BE2C (cell line): ENCODE measurements at regions not wholly inside any gene's neighbourhood (a gene's known extent, or its start where the extent isn't known, plus 50 kb on each side); places are given as distances from the start of the nearest gene placed in this dataset.
"Not testable (repeated sequence)": the region's sequence is repeated elsewhere in the genome, so short reads cannot be mapped to it uniquely, and the experiment has no call there.

Experiments
- DNase-seq: peaks from one replicate; pipeline ENCODE4 v3.0.0-alpha.2; 2020
- H3K27me3 ChIP-seq: fragments of 250-450 bp; sonication (Bioruptor Pico); 2 replicates; pipeline ENCODE4 v1.5.1; 2020; ENCODE audit warnings: mild to moderate bottlenecking
- H3K36me3 ChIP-seq: fragments of 250-450 bp; sonication (Bioruptor Pico); 2 replicates; pipeline ENCODE4 v1.5.1; 2020; ENCODE audit warnings: mild to moderate bottlenecking
- H3K4me1 ChIP-seq: fragments of 250-450 bp; sonication (Bioruptor Pico); 2 replicates; pipeline ENCODE4 v1.5.1; 2020
- H3K4me3 ChIP-seq: 2 replicates; pipeline ENCODE4 v1.5.1; 2011; ENCODE audit warnings: low read depth, low read length
- H3K9me3 ChIP-seq: fragments of 250-450 bp; sonication (Bioruptor Pico); 2 replicates; pipeline ENCODE4 v1.5.1; 2020
- TF ChIP-seq, protein P1 (sequence below): IDR thresholded peaks from 2 replicates; pipeline ENCODE4 v1.5.1; 2012; ENCODE audit warnings: mild to moderate bottlenecking, low read depth, low read length

DNA sequence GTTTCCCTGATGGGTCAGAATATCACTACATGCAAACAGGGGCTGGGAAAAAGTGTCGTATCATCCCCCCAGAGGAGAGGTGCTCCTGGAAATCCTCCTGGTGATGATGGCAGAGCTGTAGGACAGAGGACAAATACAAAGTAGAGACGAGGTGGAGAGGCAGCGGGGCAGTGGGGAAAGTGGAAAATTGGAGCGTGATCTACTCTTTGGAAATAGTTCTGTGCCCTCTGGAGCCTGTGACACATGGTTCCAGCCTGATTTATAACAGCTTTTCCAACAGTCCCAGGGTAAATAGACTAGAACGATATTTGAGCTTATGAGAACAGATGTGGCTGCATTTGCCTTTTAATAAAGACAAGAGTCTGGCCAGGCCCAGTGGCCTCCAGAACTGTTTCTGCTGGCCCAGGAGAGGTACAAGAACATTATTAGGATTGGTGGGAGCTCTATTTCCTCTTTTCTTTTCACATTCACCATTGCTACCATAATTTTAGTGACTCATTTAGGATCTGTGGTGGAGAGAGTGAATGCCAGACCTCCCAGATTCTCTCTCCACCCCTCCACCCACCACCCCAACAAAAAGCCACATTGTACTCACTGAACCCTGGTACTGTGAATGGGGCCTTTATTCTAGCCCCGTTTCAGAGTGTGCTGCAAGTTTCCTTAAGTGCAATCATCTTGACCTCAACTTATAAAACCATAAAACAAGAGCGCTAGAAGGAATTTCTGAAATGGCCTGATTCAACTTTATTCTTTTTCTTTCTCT, 78.3 kb downstream of the BTBD3 start:
- no peaks in the 10 kb centered on the region for H3K27me3 ChIP-seq
- TF ChIP-seq, protein P1, sequence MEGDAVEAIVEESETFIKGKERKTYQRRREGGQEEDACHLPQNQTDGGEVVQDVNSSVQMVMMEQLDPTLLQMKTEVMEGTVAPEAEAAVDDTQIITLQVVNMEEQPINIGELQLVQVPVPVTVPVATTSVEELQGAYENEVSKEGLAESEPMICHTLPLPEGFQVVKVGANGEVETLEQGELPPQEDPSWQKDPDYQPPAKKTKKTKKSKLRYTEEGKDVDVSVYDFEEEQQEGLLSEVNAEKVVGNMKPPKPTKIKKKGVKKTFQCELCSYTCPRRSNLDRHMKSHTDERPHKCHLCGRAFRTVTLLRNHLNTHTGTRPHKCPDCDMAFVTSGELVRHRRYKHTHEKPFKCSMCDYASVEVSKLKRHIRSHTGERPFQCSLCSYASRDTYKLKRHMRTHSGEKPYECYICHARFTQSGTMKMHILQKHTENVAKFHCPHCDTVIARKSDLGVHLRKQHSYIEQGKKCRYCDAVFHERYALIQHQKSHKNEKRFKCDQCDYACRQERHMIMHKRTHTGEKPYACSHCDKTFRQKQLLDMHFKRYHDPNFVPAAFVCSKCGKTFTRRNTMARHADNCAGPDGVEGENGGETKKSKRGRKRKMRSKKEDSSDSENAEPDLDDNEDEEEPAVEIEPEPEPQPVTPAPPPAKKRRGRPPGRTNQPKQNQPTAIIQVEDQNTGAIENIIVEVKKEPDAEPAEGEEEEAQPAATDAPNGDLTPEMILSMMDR: no peak
- no peak for DNase-seq

DNA sequence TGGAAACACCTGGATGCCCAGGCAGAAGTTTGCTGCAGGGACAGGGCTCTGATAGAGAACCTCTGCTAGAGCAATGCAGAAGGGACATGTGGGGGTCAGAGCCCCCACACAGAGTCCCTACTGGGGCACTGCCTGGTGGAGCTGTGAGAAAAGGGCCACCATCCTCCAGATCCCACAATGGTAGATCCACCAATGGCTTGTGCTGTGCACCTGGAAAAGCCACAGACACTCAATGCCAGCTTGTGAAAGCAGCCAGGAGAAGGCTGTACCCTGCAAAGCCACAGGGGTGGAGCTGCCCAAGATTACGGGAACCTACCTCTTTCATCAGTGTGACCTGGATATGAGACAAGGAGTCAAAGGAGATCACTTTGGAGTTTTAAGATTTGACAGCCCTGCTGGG, 87.1 kb downstream of the BTBD3 start:
- H3K4me3 ChIP-seq, H3K9me3 ChIP-seq, H3K36me3 ChIP-seq, DNase-seq, H3K4me1 ChIP-seq, H3K27me3 ChIP-seq: not testable (repeated sequence)

More for the DNA sequence above, 78.3 kb downstream of the BTBD3 start:
- Histone ChIP-seq H3K36me3 (no peaks in the 10 kb centered on the region), H3K9me3 (no peaks in the 10 kb centered on the region), H3K4me3 (no peak overlapping the region), H3K4me1 (no peaks in the 10 kb centered on the region)

DNA sequence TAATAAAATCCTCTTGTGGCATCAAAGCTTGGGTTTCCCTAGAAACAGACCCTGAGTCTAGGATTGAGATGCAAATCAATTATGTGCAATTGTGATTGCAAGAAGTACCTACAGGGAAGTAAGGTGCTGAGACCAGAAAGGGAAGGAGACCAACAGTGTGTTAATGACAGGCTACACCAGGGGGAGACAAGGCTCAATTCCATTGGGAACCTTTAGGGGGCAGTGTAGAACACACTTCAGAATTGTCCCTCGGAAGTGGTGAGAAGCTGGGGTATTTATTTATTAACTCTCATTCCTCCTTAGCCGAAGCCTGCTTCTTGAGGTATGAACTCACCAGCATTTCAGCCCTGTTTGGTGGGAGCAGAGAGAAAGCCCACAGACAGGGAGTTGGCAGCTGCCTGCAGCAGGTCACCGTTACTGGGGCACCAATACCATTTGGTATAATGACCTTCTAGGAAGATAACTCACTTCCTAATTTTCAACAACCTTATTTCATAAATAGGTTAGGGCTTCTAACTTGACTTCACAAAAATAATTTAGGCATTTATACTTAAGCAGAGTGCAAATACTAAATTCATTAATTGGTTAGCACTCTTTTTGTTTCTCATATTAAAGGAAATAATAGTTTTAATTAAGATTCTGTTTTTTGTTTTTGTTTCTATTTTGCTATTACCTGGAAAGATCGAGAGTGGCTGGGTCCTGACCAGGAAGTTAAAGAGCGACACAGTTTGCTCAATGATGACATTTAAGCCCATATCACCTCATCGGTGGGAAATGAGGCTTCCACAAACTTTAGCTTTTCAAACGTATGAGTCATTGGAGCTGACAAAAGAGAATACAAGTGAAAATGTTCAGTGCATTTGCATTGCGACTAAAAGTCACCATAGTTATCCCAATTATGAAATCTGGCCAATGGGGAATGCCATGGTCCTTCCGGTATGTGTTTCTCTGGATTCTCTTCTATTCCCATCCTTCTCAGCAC, 94.8 kb downstream of the BTBD3 start:
- DNase-seq: peak; percentile 37
- no peaks in the 10 kb centered on the region for H3K9me3 ChIP-seq
- H3K4me1 ChIP-seq: no peaks in the 10 kb centered on the region
- no peaks in the 10 kb centered on the region for H3K36me3 ChIP-seq
- no peaks in the 10 kb centered on the region for H3K27me3 ChIP-seq
- H3K4me3 ChIP-seq: no peak overlapping the region
- TF ChIP-seq, protein P1: peak; percentile 100

DNA sequence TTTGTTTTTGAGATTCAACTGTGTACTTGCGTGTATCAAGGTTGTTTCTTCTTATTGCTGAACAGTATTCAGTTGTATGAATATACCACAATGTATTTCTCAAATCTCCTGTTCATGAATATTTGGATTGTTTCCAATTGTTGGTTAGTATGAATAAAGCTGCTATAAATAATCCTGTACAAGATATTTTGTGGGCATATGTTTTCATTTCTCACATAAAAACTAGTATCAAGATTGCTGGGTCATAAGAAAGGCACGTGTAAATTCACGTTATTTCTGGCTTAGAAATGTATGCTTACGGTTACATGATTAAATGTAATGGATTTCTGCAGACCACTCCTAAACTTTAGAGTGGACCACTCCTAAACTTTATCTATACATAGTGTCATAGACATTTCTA, 96.6 kb downstream of the BTBD3 start:
- Histone ChIP-seq H3K36me3 (no peaks in the 10 kb centered on the region), H3K27me3 (no peaks in the 10 kb centered on the region), H3K9me3 (no peaks in the 10 kb centered on the region), H3K4me3 (no peak overlapping the region), H3K4me1 (no peaks in the 10 kb centered on the region)
- TF ChIP-seq, protein P1: no peak
- no peak for DNase-seq

DNA sequence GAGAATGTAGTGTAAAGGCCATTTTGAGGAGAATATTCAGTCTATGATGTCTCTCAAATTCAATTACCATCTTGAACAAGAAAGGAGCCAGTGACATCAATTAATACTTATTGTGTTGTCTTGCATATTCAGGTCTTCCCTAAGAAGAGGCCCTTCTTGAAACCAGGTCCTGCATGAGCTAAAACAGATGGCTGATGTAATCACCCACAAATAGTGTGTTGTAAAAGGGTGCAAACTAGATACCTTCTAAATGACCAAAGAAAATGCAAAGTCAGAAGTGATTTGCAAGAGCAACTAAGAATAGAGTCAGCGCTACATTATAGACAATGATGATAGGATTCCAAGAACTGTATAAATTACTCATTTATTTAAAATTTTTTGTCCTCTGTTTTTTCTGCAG, 97.0 kb downstream of the BTBD3 start:
- Histone ChIP-seq H3K36me3 (no peaks in the 10 kb centered on the region), H3K9me3 (no peaks in the 10 kb centered on the region), H3K27me3 (no peaks in the 10 kb centered on the region), H3K4me3 (no peak overlapping the region), H3K4me1 (no peaks in the 10 kb centered on the region)
- TF ChIP-seq, protein P1: no peak
- no peak for DNase-seq

DNA sequence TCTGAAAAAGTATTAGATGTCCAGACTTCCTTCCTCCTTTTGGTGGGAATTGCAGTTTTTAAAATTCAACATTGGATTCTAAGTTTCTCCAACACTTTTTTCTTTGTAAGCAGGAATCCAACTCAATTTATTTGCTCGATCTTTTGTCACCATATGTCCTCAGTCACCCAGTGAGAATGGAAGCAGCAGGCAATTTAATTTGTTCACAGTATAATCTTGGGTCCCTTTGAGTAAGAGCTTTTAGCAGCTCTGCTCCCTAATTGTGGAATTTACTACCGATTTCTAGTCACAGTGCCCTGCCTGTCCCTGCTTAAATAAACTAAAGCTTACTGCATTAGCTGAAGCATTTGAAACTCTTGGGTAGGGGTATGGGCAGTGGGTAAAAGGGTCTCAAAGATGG, 98.6 kb downstream of the BTBD3 start:
- no peaks in the 10 kb centered on the region for H3K36me3 ChIP-seq
- H3K27me3 ChIP-seq: no peaks in the 10 kb centered on the region
- no peaks in the 10 kb centered on the region for H3K4me1 ChIP-seq
- DNase-seq: no peak
- H3K9me3 ChIP-seq: no peaks in the 10 kb centered on the region
- H3K4me3 ChIP-seq: no peak overlapping the region
- TF ChIP-seq, protein P1: no peak
